GM19452 (cell line): ENCODE measurements at regions not wholly inside any gene's neighbourhood (a gene's known extent, or its start where the extent isn't known, plus 50 kb on each side); places are given as distances from the start of the nearest gene placed in this dataset.

Experiments
- ATAC-seq: cut with Tn5 transposase; IDR thresholded peaks from one replicate; pipeline ENCODE4 v1.9.1; 2021; ENCODE audit not compliant: unreplicated experiment

- ATAC-seq = no peak
These were observed 63.4 kb upstream of the RNU6ATAC start for GRCh38 chr9:134227451-134228411.

GRCh38 chr9:134228649-134229048 is 64.3 kb upstream of the RNU6ATAC start:
- ATAC-seq = no peak

DNA sequence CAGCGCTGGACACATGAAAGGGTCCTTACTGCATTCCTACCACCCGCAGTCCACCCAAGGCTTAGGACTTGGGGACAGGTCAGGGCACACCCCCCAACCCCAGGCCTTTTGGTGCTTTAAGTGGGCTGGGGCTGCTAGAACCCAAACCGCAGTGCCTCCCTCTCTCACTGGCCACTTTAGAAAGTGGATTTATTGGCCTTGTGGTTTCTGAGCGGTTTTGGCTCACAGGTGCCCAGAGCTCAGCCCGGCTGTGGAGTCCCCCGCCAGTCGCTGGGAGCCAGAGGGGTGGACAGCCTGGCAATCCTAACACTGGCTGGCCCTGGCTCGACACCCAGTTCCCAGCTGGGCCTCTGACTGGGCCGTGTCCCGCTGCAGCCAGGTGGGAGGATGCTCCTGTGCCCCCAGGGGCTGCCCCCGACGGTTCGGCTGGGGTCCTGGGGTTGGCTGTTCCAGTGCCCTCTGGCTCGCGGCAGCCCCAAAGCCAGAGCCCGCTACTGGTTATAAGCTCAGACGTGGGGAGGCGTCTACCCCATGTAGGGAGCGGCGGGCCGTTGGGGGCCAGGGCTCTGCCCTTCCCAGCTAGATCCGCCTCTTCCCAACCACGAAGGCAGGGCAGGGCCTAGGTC is 65.2 kb upstream of the RNU6ATAC start:
- no peak for ATAC-seq

GRCh38 chr9:134230092-134230941 is 66.0 kb upstream of the RNU6ATAC start:
- ATAC-seq = no peak

- no peak for ATAC-seq
These were observed 66.6 kb upstream of the RNU6ATAC start for GRCh38 chr9:134230942-134231325.

GRCh38 chr9:134231330-134231745 is 67.0 kb upstream of the RNU6ATAC start:
- no peak for ATAC-seq

DNA sequence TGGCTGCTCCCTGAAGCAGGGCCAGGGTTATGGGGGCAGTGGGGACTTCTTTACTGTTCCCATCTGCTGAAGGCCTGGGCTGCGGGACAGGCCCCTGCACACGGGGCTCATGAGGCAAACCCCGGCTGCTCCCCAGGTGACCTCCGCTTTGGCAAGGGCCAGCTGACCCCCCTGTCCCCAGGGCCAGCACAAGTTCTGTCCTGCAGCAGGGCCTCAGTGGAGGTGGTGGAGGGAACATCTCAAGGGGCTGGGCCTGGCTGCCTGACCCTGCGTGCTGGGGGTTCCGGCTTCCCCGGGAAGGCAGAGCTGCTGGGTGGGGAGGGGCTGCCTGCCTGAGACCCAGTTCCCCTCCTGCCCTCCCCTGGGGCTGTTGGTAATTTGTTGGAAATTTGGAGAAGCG is 67.4 kb upstream of the RNU6ATAC start:
- no peak for ATAC-seq

DNA sequence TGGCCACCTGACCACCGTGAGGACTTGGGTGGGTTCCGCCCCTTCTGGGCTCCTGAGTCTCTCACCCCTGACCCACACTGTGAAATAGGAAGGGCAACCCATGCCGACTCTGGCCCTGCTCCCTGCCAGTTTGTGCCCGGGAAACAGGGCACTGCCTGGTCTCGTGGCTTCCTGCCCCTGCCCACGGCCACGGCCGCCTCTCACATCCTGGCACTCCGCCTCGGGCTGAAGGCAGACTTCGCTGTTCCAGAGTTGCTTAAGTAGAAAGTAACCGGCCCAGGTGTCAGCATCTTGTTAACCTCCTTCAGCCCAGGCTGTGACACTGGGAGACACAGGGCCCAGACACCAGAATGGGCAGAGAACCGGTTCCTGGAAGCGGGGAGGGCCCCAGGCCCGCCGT is 68.7 kb upstream of the RNU6ATAC start:
- no peak for ATAC-seq

- ATAC-seq = no peak
These were observed 69.8 kb upstream of the RNU6ATAC start for GRCh38 chr9:134234001-134234660.

DNA sequence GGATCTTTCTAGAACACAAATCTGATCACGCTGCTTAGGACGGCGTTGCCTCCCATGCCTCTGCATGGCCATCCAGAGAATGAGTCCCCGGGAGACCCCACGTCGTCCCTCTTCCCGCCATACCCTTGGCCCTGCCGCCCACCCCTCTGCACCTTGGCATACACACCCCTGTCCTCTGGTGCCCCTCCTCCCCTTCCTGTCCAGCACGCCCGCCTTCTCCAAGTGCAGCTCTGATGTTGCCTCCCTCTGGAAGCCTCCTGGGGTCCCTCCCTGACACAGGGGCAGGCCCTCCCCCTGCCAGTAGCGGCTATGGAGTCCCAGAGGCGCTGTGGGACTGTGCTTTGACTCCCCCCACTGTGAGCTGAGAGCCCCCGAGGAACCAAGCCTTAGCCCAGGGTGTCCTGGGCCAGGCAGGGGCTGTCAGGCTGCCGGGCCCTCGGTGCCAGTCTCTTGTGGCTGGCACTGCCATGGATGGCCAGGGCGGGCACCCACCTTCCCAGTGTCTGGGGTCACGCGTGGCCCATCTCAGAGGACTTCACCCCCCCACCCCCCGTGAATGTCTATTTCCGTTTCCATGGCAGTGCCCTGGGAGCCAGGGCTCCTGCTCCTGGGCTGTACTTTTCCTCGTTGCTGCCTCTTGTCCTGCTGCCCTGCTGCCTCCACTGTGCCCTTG is 70.5 kb upstream of the RNU6ATAC start:
- no peak for ATAC-seq

GRCh38 chr9:134235366-134235765 is 71.0 kb upstream of the RNU6ATAC start:
- no peak for ATAC-seq

DNA sequence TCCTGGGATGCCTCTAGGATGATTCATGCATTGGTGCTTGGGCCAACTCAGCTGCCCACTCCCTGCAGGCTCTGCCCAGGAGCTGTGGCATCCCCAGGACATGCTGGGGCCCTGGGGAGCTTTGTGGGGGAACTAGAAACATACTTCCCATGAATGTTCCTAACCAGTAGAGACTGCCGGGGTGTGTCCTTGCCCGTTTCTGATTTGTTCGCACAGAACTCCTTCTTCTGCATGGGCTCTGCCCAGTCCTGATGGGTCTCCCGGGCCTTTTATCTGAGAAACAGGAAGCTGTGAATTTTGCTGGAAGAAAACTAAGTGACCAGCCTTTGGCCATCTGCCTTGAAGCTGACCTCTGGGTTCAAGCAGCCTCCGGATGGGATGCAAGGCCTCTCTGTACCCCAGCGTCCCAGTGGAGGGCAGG is 71.6 kb upstream of the RNU6ATAC start:
- no peak for ATAC-seq

- ATAC-seq = no peak
These were observed 72.7 kb upstream of the RNU6ATAC start for GRCh38 chr9:134236935-134237629.

GRCh38 chr9:134237630-134238265 is 73.4 kb upstream of the RNU6ATAC start:
- ATAC-seq = no peak

DNA sequence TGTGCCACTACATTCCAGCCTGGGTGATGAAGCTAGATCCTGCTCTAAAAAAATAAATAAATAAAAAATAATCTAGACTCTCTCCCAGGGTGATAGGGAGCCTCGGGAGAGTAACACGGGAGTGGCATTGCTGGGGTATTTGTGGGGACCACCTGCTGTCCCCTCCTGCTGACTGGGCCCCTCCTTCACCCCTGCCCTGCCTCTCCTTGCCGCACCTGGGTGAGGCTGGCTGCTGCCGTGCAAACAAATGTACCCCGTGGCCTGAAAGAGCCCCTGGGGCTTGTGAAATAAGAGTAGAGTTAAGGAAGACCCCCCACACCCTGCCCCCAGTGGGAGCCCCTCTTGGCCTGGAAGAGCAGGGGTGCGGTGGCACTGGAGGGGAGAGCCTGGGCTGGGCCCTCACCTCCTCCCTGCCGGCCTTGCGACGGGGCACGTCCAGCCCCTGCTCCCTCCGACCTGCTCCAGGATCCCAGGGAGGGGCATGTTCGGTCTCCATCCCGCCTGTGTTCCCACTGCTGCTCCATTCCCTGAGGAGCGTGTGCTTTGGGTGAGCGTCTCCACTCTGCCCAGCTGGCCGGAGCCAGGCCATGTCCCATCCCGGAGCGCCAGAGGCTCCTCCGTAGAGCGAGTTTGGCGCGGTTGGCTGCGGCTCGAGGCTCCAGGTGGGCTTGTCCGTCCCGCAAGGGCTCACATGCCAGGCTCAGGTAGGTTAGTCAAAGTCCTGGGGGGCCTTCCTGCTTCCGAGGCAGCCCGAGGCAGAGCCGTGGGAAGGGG is 75.0 kb upstream of the RNU6ATAC start:
- ATAC-seq = no peak

GRCh38 chr9:134239939-134240338 is 75.6 kb upstream of the RNU6ATAC start:
- no peak for ATAC-seq

- ATAC-seq = no peak
These were observed 76.0 kb upstream of the RNU6ATAC start for GRCh38 chr9:134240361-134240760.

- ATAC-seq = no peak
These were observed 78.3 kb upstream of the RNU6ATAC start for GRCh38 chr9:134242706-134243105.
